ENCODE measurements at regions not wholly inside any gene's neighbourhood (a gene's known extent, or its start where the extent isn't known, plus 50 kb on each side); places are given as distances from the start of the nearest gene placed in this dataset.
"Not testable (repeated sequence)": the region's sequence is repeated elsewhere in the genome, so short reads cannot be mapped to it uniquely, and the experiment has no call there.

GRCh38 chr13:24931450-24932251 lies 164.3 kb upstream of the PABPC3 start:
- H3K27ac Mint-ChIP-seq (ENCODE audit: unreplicated experiment) = no peak overlapping the region
- no peaks in the 10 kb centered on the region for H3K36me3 Mint-ChIP-seq (ENCODE audit: insufficient read depth, unreplicated experiment)
- intact Hi-C loops (cut with micrococcal nuclease; ENCODE audit: unreplicated experiment) = no loop called here
- no peak overlapping the region for H3K4me3 Mint-ChIP-seq (ENCODE audit: low read depth, unreplicated experiment)
- H3K4me1 Mint-ChIP-seq (ENCODE audit: low read depth, unreplicated experiment) = no peaks in the 10 kb centered on the region
- no peaks in the 10 kb centered on the region for H3K27me3 Mint-ChIP-seq (ENCODE audit: unreplicated experiment)
- CTCF ChIA-PET = no interaction called here
- TF ChIP-seq CTCF (IDR thresholded peaks at IDR 0.05; ENCODE audit: unreplicated experiment) = no peak
- no peak for DNase-seq
- BruUV-seq (replicated peaks) = no TSS peak
- no peaks in the 10 kb centered on the region for H3K9me3 Mint-ChIP-seq (ENCODE audit: low read depth, unreplicated experiment)

GRCh38 chr13:24933106-24934023 lies 162.6 kb upstream of the PABPC3 start:
- BruUV-seq (replicated peaks); CTCF ChIA-PET; H3K27ac Mint-ChIP-seq (ENCODE audit: unreplicated experiment); H3K36me3 Mint-ChIP-seq (ENCODE audit: insufficient read depth, unreplicated experiment); H3K4me3 Mint-ChIP-seq (ENCODE audit: low read depth, unreplicated experiment); H3K27me3 Mint-ChIP-seq (ENCODE audit: unreplicated experiment); H3K4me1 Mint-ChIP-seq (ENCODE audit: low read depth, unreplicated experiment); H3K9me3 Mint-ChIP-seq (ENCODE audit: low read depth, unreplicated experiment); intact Hi-C loops (cut with micrococcal nuclease; ENCODE audit: unreplicated experiment); DNase-seq: not testable (repeated sequence)

- H3K9me3 Mint-ChIP-seq (ENCODE audit: low read depth, unreplicated experiment); CTCF ChIA-PET; BruUV-seq (replicated peaks): not testable (repeated sequence)
Observed at GRCh38 chr13:24934024-24934385, 161.9 kb upstream of the PABPC3 start.

GRCh38 chr13:24938966-24939365 lies 157.0 kb upstream of the PABPC3 start:
- H3K9me3 Mint-ChIP-seq (ENCODE audit: low read depth, unreplicated experiment) = no peaks in the 10 kb centered on the region
- no peak overlapping the region for H3K4me3 Mint-ChIP-seq (ENCODE audit: low read depth, unreplicated experiment)
- H3K27me3 Mint-ChIP-seq (ENCODE audit: unreplicated experiment) = peaks cover 7% of the 10 kb centered on the region
- BruUV-seq (replicated peaks) = no TSS peak
- H3K36me3 Mint-ChIP-seq (ENCODE audit: insufficient read depth, unreplicated experiment) = no peaks in the 10 kb centered on the region
- CTCF ChIA-PET = no interaction called here
- no peak for TF ChIP-seq CTCF (IDR thresholded peaks at IDR 0.05; ENCODE audit: unreplicated experiment)
- intact Hi-C loops (cut with micrococcal nuclease; ENCODE audit: unreplicated experiment) = no loop called here
- H3K27ac Mint-ChIP-seq (ENCODE audit: unreplicated experiment) = no peak overlapping the region
- H3K4me1 Mint-ChIP-seq (ENCODE audit: low read depth, unreplicated experiment) = no peaks in the 10 kb centered on the region
- DNase-seq = no peak

More at GRCh38 chr13:24934024-24934385, 161.9 kb upstream of the PABPC3 start:
- H3K4me1 Mint-ChIP-seq (ENCODE audit: low read depth, unreplicated experiment); H3K27ac Mint-ChIP-seq (ENCODE audit: unreplicated experiment); H3K27me3 Mint-ChIP-seq (ENCODE audit: unreplicated experiment); DNase-seq; H3K4me3 Mint-ChIP-seq (ENCODE audit: low read depth, unreplicated experiment); intact Hi-C loops (cut with micrococcal nuclease; ENCODE audit: unreplicated experiment); H3K36me3 Mint-ChIP-seq (ENCODE audit: insufficient read depth, unreplicated experiment): not testable (repeated sequence)

GRCh38 chr13:24941023-24941713 lies 154.8 kb upstream of the PABPC3 start:
- H3K36me3 Mint-ChIP-seq (ENCODE audit: insufficient read depth, unreplicated experiment); H3K27ac Mint-ChIP-seq (ENCODE audit: unreplicated experiment); intact Hi-C loops (cut with micrococcal nuclease; ENCODE audit: unreplicated experiment); H3K4me1 Mint-ChIP-seq (ENCODE audit: low read depth, unreplicated experiment); CTCF ChIA-PET; BruUV-seq (replicated peaks); DNase-seq; H3K4me3 Mint-ChIP-seq (ENCODE audit: low read depth, unreplicated experiment); H3K9me3 Mint-ChIP-seq (ENCODE audit: low read depth, unreplicated experiment): not testable (repeated sequence)
- H3K27me3 Mint-ChIP-seq (ENCODE audit: unreplicated experiment) = peaks cover 19% of the 10 kb centered on the region
